GM19467 (cell line): ENCODE measurements at regions not wholly inside any gene's neighbourhood (a gene's known extent, or its start where the extent isn't known, plus 50 kb on each side); places are given as distances from the start of the nearest gene placed in this dataset.
"Not testable (repeated sequence)": the region's sequence is repeated elsewhere in the genome, so short reads cannot be mapped to it uniquely, and the experiment has no call there.

ENCODE experiments used
- ATAC-seq: cut with Tn5 transposase; IDR thresholded peaks from one replicate; pipeline ENCODE4 v1.9.1; 2021; ENCODE audit warnings: mild to moderate bottlenecking, moderate library complexity; ENCODE audit not compliant: unreplicated experiment

- no peak for ATAC-seq
Measured at GRCh38 chr11:35046681-35047080, 92.3 kb upstream of the CD44 start.

GRCh38 chr11:35047179-35047578 lies 91.8 kb upstream of the CD44 start:
- no peak for ATAC-seq

DNA sequence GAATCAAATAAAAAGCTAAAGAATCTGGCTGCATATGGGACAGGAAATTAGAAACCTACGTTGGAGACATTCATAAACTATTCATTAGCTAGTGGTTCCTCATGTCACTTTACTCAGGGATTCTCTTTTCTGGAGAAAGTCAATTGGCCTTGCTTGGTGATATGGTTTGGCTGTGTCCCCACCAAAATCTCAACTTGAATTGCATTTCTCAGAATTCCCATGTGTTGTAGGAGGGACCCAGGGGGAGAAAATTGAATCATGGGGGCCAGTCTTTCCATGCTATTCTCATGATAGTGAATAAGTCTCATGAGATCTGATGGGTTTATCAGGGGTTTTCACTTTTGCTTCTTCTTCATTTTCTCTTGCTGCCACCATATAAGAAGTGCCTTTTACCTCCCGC lies 91.2 kb upstream of the CD44 start:
- no peak for ATAC-seq

- not testable (repeated sequence) for ATAC-seq
Measured at GRCh38 chr11:35048346-35048745, 90.6 kb upstream of the CD44 start.

DNA sequence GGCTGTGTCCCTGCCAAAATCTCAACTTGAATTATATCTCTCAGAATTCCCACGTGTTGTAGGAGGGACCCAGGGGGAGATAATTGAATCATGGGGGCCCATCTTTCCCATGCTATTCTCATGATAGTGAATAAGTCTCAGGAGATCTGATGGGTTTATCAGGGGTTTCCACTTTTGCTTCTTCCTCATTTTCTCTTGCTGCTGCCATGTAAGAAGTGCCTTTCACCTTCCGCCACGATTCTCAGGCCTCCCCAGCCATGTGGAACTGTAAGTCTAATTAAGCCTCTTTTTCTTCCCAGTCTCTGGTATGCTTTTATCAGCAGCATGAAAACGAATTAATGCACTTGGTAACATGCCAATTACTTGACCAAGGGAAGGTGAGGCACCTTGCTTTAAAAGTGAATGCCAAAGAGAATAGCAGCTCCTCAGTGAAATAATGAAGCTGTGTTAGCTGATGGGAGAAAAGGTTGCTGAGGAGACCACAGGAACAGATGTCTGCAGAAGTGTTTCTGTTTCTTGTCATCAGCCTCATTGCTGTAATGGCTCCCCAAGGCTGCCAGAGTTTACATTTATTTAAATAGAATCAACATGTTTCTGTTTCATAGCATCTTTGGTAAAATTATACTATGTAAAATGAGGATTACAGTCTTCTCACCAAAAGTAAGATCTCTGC lies 89.0 kb upstream of the CD44 start:
- no peak for ATAC-seq

GRCh38 chr11:35050541-35050995 lies 88.4 kb upstream of the CD44 start:
- ATAC-seq = no peak

GRCh38 chr11:35056391-35057093 lies 82.4 kb upstream of the CD44 start:
- ATAC-seq = no peak

- no peak for ATAC-seq
Measured at GRCh38 chr11:35057926-35058668, 80.9 kb upstream of the CD44 start.

GRCh38 chr11:35058669-35059434 lies 80.1 kb upstream of the CD44 start:
- no peak for ATAC-seq

GRCh38 chr11:35061516-35062440 lies 77.2 kb upstream of the CD44 start:
- ATAC-seq = no peak

DNA sequence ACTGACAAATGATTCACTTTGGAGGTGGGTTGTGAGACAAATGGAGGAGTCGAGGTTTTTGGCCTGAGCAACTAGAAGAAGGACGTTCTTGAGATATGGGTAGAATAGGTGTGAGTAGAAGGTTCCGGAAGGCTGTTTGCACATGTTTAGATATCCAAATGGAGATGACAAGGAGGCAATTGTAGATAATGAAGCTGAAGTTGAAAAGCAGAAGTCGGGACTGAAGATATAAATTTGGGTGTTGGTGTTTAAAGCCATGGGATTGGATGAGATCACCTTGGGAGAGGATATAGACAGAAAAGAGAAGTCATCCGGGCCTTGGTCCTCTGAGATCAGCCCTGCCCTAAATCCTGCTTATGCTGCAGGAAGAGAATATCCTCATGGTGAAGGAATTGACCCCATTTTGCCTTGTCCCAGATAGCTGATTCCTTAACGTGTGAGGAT lies 75.5 kb upstream of the CD44 start:
- ATAC-seq = no peak

DNA sequence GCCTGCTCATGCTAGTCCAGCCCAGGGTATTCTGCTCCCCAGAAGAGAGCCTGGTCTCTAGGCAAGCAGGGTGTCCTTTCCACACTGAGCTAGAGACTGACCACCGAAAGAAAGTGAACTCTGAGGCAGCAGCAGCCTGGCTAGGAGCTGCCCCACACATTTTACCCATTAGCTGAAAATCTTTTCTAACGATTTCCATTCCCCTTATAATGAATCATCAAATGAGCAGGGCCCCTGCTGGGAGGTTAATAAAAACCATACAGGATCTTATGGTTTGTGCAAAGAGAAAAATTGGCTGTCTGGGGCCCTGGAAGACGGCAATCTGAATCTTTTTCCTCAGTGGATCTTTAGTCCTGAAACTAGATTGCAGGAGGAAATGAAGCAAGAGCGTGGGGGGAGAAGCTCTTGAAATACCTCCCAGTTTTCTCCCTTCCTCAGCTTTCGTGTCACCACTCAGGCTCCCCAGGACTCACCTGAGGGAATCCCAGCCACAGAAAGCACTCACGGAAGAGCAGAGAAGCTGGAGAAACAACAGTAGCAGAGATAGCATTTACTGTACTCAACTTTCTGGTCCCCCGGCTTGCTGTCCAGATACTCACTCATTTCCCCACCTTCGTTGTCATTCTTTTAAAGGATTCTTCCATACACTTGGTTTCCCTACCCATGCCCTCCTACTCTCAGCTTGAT lies 74.7 kb upstream of the CD44 start:
- no peak for ATAC-seq

DNA sequence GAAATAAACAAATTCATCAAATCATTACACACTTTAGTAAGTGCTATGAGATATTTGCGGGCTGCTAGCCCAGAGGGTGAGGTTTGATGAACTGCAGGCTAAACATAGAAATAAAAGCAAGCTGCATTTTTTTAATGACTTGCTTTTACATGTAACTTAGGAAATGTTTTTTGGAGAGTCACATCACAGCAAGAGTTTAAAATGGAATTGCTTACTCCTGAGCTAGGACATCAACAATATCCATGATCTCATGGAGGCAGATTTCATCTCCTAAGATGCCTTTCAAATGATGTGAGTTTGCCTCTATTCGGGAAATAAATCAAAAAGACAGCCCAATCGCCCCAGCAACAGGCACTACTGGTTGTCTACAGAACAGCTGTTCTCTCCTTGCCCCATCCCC lies 73.4 kb upstream of the CD44 start:
- ATAC-seq = no peak

- ATAC-seq = no peak
Measured at GRCh38 chr11:35066030-35066429, 72.9 kb upstream of the CD44 start.

GRCh38 chr11:35066783-35067423 lies 72.1 kb upstream of the CD44 start:
- peak; percentile 79 for ATAC-seq

GRCh38 chr11:35071722-35072121 lies 67.2 kb upstream of the CD44 start:
- ATAC-seq = no peak

- ATAC-seq = no peak
Measured at GRCh38 chr11:35073691-35074419, 65.1 kb upstream of the CD44 start.
